ENCODE measurements at regions not wholly inside any gene's neighbourhood (a gene's known extent, or its start where the extent isn't known, plus 50 kb on each side); places are given as distances from the start of the nearest gene placed in this dataset.
A peak's percentile ranks its signal among the peaks of the same experiment; 100 is the strongest.

GRCh38 chr11:93608364-93608763, 53.1 kb upstream of the CEP295 start:
- no peak overlapping the region for H3K27ac Mint-ChIP-seq
- no peaks in the 10 kb centered on the region for H3K36me3 Mint-ChIP-seq
- H3K9me3 Mint-ChIP-seq, result no peaks in the 10 kb centered on the region

GRCh38 chr11:93606721-93607120, 54.8 kb upstream of the CEP295 start:
- H3K4me2 ChIP-seq, result no peak overlapping the region
- Mint-ChIP-seq H3K27ac (no peak overlapping the region), H3K4me3 (no peak overlapping the region), H3K27me3 (ENCODE audit: insufficient read depth, low read depth) (no peaks in the 10 kb centered on the region), H3K4me1 (peaks cover 17% of the 10 kb centered on the region), H3K36me3 (no peaks in the 10 kb centered on the region), H3K9me3 (no peaks in the 10 kb centered on the region)
- H3K4me1 ChIP-seq, result peaks cover 28% of the 10 kb centered on the region
- H3K36me3 ChIP-seq, result no peaks in the 10 kb centered on the region
- no peak overlapping the region for H3K27ac ChIP-seq
- H3F3A ChIP-seq (ENCODE audit: low read depth), result peaks cover 22% of the 10 kb centered on the region
- H3K9ac ChIP-seq, result no peak overlapping the region
- H3K9me3 ChIP-seq (ENCODE audit: low read depth), result no peaks in the 10 kb centered on the region
- H3K79me2 ChIP-seq (ENCODE audit: low read depth), result no peaks in the 10 kb centered on the region
- H4K20me1 ChIP-seq (ENCODE audit: low read depth), result no peaks in the 10 kb centered on the region
- no peak for DNase-seq (ENCODE audit: low spot score)
- H3K4me3 ChIP-seq, result no peak overlapping the region
- no peaks in the 10 kb centered on the region for H3K27me3 ChIP-seq
- TF ChIP-seq EZH2phosphoT487 (IDR thresholded peaks at IDR 0.05) (no peak), EZH2 (IDR thresholded peaks at IDR 0.05) (no peak), CTCF (IDR thresholded peaks at IDR 0.05) (no peak)
- H2AFZ ChIP-seq (replicated peaks), result no peak overlapping the region

More at GRCh38 chr11:93608364-93608763, 53.1 kb upstream of the CEP295 start:
- no peak overlapping the region for H3K4me3 Mint-ChIP-seq
- DNase-seq (ENCODE audit: low spot score), result no peak
- no peak overlapping the region for H2AFZ ChIP-seq (replicated peaks)
- no peaks in the 10 kb centered on the region for H3K79me2 ChIP-seq (ENCODE audit: low read depth)
- peaks cover 25% of the 10 kb centered on the region for H3K4me1 ChIP-seq
- H3K4me3 ChIP-seq, result no peak overlapping the region
- peaks cover 26% of the 10 kb centered on the region for H3F3A ChIP-seq (ENCODE audit: low read depth)
- H3K9ac ChIP-seq, result no peak overlapping the region
- no peak overlapping the region for H3K4me2 ChIP-seq
- H3K4me1 Mint-ChIP-seq, result peaks cover 17% of the 10 kb centered on the region
- H3K27me3 ChIP-seq, result no peaks in the 10 kb centered on the region
- no peak overlapping the region for H3K27ac ChIP-seq
- H3K27me3 Mint-ChIP-seq (ENCODE audit: insufficient read depth, low read depth), result no peaks in the 10 kb centered on the region
- H3K36me3 ChIP-seq, result no peaks in the 10 kb centered on the region
- TF ChIP-seq CTCF (IDR thresholded peaks at IDR 0.05), result no peak
- no peak for TF ChIP-seq EZH2phosphoT487 (IDR thresholded peaks at IDR 0.05)
- TF ChIP-seq EZH2 (IDR thresholded peaks at IDR 0.05), result no peak
- no peaks in the 10 kb centered on the region for H4K20me1 ChIP-seq (ENCODE audit: low read depth)
- H3K9me3 ChIP-seq (ENCODE audit: low read depth), result no peaks in the 10 kb centered on the region

- H3K27ac ChIP-seq, result no peak overlapping the region
Observed at GRCh38 chr11:93606314-93606713, 55.2 kb upstream of the CEP295 start.

More at GRCh38 chr11:93606314-93606713, 55.2 kb upstream of the CEP295 start:
- H3K4me3 Mint-ChIP-seq, result no peak overlapping the region
- Histone ChIP-seq H4K20me1 (ENCODE audit: low read depth) (no peaks in the 10 kb centered on the region), H3K4me2 (peak overlapping the region; percentile 14), H2AFZ (replicated peaks) (no peak overlapping the region), H3K9ac (no peak overlapping the region), H3K36me3 (no peaks in the 10 kb centered on the region), H3K9me3 (ENCODE audit: low read depth) (no peaks in the 10 kb centered on the region), H3K27me3 (no peaks in the 10 kb centered on the region), H3K4me3 (no peak overlapping the region), H3K79me2 (ENCODE audit: low read depth) (no peaks in the 10 kb centered on the region), H3K4me1 (peaks cover 28% of the 10 kb centered on the region), H3F3A (ENCODE audit: low read depth) (peaks cover 22% of the 10 kb centered on the region)
- H3K4me1 Mint-ChIP-seq, result peaks cover 17% of the 10 kb centered on the region
- TF ChIP-seq EZH2phosphoT487 (IDR thresholded peaks at IDR 0.05) (no peak), CTCF (IDR thresholded peaks at IDR 0.05) (no peak), EZH2 (IDR thresholded peaks at IDR 0.05) (no peak)
- no peaks in the 10 kb centered on the region for H3K9me3 Mint-ChIP-seq
- H3K36me3 Mint-ChIP-seq, result no peaks in the 10 kb centered on the region
- DNase-seq (ENCODE audit: low spot score), result no peak
- H3K27ac Mint-ChIP-seq, result peak overlapping the region; percentile 24
- H3K27me3 Mint-ChIP-seq (ENCODE audit: insufficient read depth, low read depth), result peaks cover under 1% of the 10 kb centered on the region

Data from neural progenitor cell (in vitro differentiated cells).